CD4-positive, alpha-beta T cell treated with Interleukin-2 at 100 ng/mL for 4 hours (primary cell): ENCODE measurements at regions not wholly inside any gene's neighbourhood (a gene's known extent, or its start where the extent isn't known, plus 50 kb on each side); places are given as distances from the start of the nearest gene placed in this dataset.
"Not testable (repeated sequence)": the region's sequence is repeated elsewhere in the genome, so short reads cannot be mapped to it uniquely, and the experiment has no call there.

Source experiments
- DNase-seq: peaks from one replicate; pipeline ENCODE4 v3.0.0-alpha.2; 2020; ENCODE audit warnings: low spot score

- no peak for DNase-seq
Measured at GRCh38 chr11:112310848-112311247, 50.2 kb upstream of the PLET1 start.

- DNase-seq, result no peak
Measured at GRCh38 chr11:112315057-112315720, 54.5 kb upstream of the PLET1 start.

- DNase-seq, result no peak
Measured at GRCh38 chr11:112315861-112316739, 55.4 kb upstream of the PLET1 start.

- DNase-seq, result no peak
Measured at GRCh38 chr11:112316971-112317370, 56.3 kb upstream of the PLET1 start.

- DNase-seq, result no peak
Measured at GRCh38 chr11:112318184-112318591, 57.5 kb upstream of the PLET1 start.

GRCh38 chr11:112318661-112319060 is 58.0 kb upstream of the PLET1 start:
- DNase-seq, result no peak

GRCh38 chr11:112320668-112321067 is 60.0 kb upstream of the PLET1 start:
- no peak for DNase-seq

GRCh38 chr11:112321501-112322172 is 61.0 kb upstream of the PLET1 start:
- no peak for DNase-seq

- no peak for DNase-seq
Measured at GRCh38 chr11:112322173-112322790, 61.6 kb upstream of the PLET1 start.

- no peak for DNase-seq
Measured at GRCh38 chr11:112334381-112334780, 73.7 kb upstream of the PLET1 start.

GRCh38 chr11:112336356-112336886 is 75.8 kb upstream of the PLET1 start:
- no peak for DNase-seq

GRCh38 chr11:112339566-112339965 is 78.9 kb upstream of the PLET1 start:
- DNase-seq, result no peak

GRCh38 chr11:112343368-112344039 is 82.8 kb upstream of the PLET1 start:
- no peak for DNase-seq

- DNase-seq, result no peak
Measured at GRCh38 chr11:112344040-112344413, 83.4 kb upstream of the PLET1 start.

GRCh38 chr11:112345166-112345565 is 84.5 kb upstream of the PLET1 start:
- no peak for DNase-seq

- DNase-seq, result no peak
Measured at GRCh38 chr11:112345706-112346105, 85.0 kb upstream of the PLET1 start.

GRCh38 chr11:112346586-112346985 is 85.9 kb upstream of the PLET1 start:
- no peak for DNase-seq

- no peak for DNase-seq
Measured at GRCh38 chr11:112348480-112349029, 87.9 kb upstream of the PLET1 start.

- not testable (repeated sequence) for DNase-seq
Measured at GRCh38 chr11:112351423-112351822, 90.8 kb upstream of the PLET1 start.

GRCh38 chr11:112352907-112353306 is 92.2 kb upstream of the PLET1 start:
- no peak for DNase-seq

GRCh38 chr11:112354364-112354763 is 93.7 kb upstream of the PLET1 start:
- no peak for DNase-seq
